Sigmoid colon (tissue), 6 donors: ENCODE measurements at regions not wholly inside any gene's neighbourhood (a gene's known extent, or its start where the extent isn't known, plus 50 kb on each side); places are given as distances from the start of the nearest gene placed in this dataset.

Experiments used
- DNase-seq: peaks from one replicate; pipeline ENCODE4 v3.0.0-alpha.2; 2019
- H3K27ac ChIP-seq, 4 donors: fragments of 200-600 bp; sonication (generic); one replicate each; pipeline ENCODE4 v1.5.1; 2016 to 2019; ENCODE audit warnings: mild to moderate bottlenecking in 1 of 4
- H3K27me3 ChIP-seq, 3 donors: fragments of 200-600 bp; sonication (generic); one replicate each; pipeline ENCODE4 v1.5.1; 2019; ENCODE audit warnings: mild to moderate bottlenecking in 1 of 3
- H3K36me3 ChIP-seq, 4 donors: fragments of 200-600 bp; sonication (generic); one replicate each; pipeline ENCODE4 v1.5.1; 2016 to 2019
- H3K4me1 ChIP-seq, 4 donors: fragments of 200-600 bp; sonication (generic); one replicate each; pipeline ENCODE4 v1.5.1; 2017 to 2019
- H3K4me3 ChIP-seq, 4 donors: fragments of 200-600 bp; sonication (generic); one replicate each; pipeline ENCODE4 v1.5.1; 2017 to 2019; ENCODE audit warnings: mild to moderate bottlenecking in 2 of 4, moderate library complexity in 1 of 4
- H3K9me3 ChIP-seq, 4 donors: fragments of 200-600 bp in 3 of 4; sonication (generic) in 3 of 4; one replicate each; pipeline versions ENCODE4 v1.5.1 to v1.6.1; 2013 to 2019
- EP300 ChIP-seq, 4 donors: sonication (generic); formaldehyde crosslinking; IDR thresholded peaks; one replicate each; pipeline ENCODE4 v1.6.1; 2017; ENCODE audit warnings: antibody characterized with exemption in 4 of 4
- POLR2A ChIP-seq, 2 donors: fragments of 450-650 bp; IDR thresholded peaks; one replicate each; pipeline ENCODE4 v1.6.1; 2016; ENCODE audit warnings: antibody characterized with exemption in 2 of 2, mild to moderate bottlenecking in 2 of 2, moderate library complexity in 2 of 2
- POLR2AphosphoS5 ChIP-seq, 4 donors: sonication (generic); formaldehyde crosslinking; IDR thresholded peaks; one replicate each; pipeline ENCODE4 v1.6.1; 2017; ENCODE audit warnings: antibody characterized with exemption in 4 of 4
- WGBS, 2 donors: extraction: QIAGEN DNeasy Blood & Tissue Kit; methylation state at CpG; one replicate each; pipeline ENCODE4 v1.1.7; 2013; 5-methylcytosine and 5-hydroxymethylcytosine counted together
- intact Hi-C: fragments of 100-400 bp; cut with DNase I; formaldehyde crosslinking; loops from one replicate; pipeline ENCODE4 v1.15.1; 2023
- TF ChIP-seq, protein P1 (sequence below), 4 experiments: fragments of 450-650 bp in 3 of 4; fragments of 200-600 bp in 1 of 4; IDR thresholded peaks; one replicate each; pipeline ENCODE4 v1.5.1; 2016 to 2019; ENCODE audit warnings: antibody characterized with exemption in 4 of 4, mild to moderate bottlenecking in 3 of 4, moderate library complexity in 2 of 4
- donor health status: healthy with polysubstance abuse.
- donor health status: healthy.

DNA sequence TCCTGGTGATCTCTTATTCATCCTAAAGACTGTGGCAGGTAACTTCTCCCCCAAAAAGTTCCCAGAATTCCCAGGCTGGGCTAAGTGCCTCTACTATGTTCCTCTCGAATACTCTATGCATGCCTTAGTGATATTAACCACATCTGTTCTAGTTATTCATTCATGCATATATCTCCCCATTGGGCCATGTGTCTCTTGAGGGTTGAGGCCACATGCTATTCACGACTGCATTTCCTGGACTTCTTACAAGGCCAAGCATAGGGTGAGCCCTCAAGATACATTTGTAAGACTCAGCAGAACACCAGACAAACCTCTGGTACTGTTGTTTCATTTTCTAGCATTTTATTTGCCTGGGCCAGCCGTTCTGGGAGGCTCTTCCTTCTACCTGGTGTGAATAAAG, 117.0 kb downstream of the EN1 start:
- Histone ChIP-seq H3K27me3 (no peaks in the 10 kb centered on the region), H3K36me3 (no peaks in the 10 kb centered on the region), H3K4me3 (no peak overlapping the region), H3K4me1 (no peaks in the 10 kb centered on the region), H3K27ac (no peak overlapping the region), H3K9me3 (peaks cover 0 to 5% (median 0%) of the 10 kb centered on the region in 4 donors)
- no peak for TF ChIP-seq POLR2A (IDR thresholded peaks at IDR 0.05)
- no peak for TF ChIP-seq POLR2AphosphoS5 (IDR thresholded peaks at IDR 0.05)
- TF ChIP-seq, protein P1, sequence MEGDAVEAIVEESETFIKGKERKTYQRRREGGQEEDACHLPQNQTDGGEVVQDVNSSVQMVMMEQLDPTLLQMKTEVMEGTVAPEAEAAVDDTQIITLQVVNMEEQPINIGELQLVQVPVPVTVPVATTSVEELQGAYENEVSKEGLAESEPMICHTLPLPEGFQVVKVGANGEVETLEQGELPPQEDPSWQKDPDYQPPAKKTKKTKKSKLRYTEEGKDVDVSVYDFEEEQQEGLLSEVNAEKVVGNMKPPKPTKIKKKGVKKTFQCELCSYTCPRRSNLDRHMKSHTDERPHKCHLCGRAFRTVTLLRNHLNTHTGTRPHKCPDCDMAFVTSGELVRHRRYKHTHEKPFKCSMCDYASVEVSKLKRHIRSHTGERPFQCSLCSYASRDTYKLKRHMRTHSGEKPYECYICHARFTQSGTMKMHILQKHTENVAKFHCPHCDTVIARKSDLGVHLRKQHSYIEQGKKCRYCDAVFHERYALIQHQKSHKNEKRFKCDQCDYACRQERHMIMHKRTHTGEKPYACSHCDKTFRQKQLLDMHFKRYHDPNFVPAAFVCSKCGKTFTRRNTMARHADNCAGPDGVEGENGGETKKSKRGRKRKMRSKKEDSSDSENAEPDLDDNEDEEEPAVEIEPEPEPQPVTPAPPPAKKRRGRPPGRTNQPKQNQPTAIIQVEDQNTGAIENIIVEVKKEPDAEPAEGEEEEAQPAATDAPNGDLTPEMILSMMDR (IDR thresholded peaks at IDR 0.05) = no peak
- no peak for TF ChIP-seq EP300 (IDR thresholded peaks at IDR 0.05)
- intact Hi-C loops = no loop called here
- WGBS, 2 donors = 47 to 54% methylated on average over 3 of the region's 3 CpGs
- no peak for DNase-seq

DNA sequence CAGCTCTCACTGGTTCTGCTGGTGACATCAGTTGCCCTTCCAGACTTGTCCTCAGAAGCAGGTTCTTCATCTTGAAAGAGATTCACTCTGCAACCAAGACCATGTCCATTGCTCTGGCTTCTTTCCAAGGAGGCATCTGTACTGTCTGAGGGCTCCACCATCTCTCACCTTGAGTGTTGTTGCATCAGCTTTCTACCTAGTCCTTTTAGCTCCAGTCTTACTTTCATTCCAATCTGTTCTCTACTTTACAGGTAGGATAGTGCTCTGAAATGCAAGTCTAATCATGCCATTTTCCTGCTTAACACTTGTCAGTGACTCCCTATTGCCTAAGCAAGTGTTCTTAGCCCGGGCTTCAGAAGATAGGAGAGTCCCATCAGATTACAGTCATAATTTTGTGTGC, 117.7 kb downstream of the EN1 start:
- no peaks in the 10 kb centered on the region for H3K27me3 ChIP-seq
- no peaks in the 10 kb centered on the region for H3K36me3 ChIP-seq
- H3K9me3 ChIP-seq = peaks cover 0 to 5% (median 0%) of the 10 kb centered on the region in 4 donors
- H3K27ac ChIP-seq = no peak overlapping the region
- intact Hi-C loops = no loop called here
- TF ChIP-seq, protein P1 (IDR thresholded peaks at IDR 0.05) = no peak
- no peak for TF ChIP-seq POLR2A (IDR thresholded peaks at IDR 0.05)
- TF ChIP-seq EP300 (IDR thresholded peaks at IDR 0.05) = no peak
- no peak for TF ChIP-seq POLR2AphosphoS5 (IDR thresholded peaks at IDR 0.05)
- no peak for DNase-seq
- no peaks in the 10 kb centered on the region for H3K4me1 ChIP-seq
- 56 to 78% methylated on average over 1 of the region's 1 CpG for WGBS, 2 donors
- H3K4me3 ChIP-seq = no peak overlapping the region

DNA sequence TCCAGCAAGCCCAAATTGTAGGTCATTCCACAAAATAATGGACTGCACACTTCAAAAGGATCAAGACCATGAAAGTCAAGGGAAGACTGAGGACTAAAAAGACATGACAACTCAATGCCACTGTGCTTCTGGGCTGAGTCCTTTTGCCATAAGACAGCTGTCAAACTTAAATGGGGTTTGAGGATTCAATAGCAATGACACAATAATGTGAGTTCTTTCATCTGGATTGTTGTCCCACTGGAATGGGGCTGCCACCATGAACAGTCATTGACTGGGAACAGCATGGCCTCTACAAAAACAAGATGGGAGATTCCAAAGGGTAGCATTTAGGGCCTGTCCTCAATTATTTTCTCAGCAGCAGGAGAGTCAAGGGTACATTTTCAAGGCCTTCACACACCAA, 118.5 kb downstream of the EN1 start:
- Histone ChIP-seq H3K4me1 (no peaks in the 10 kb centered on the region), H3K36me3 (no peaks in the 10 kb centered on the region), H3K27me3 (no peaks in the 10 kb centered on the region), H3K27ac (no peak overlapping the region), H3K9me3 (peaks cover 0 to 5% (median 0%) of the 10 kb centered on the region in 4 donors), H3K4me3 (no peak overlapping the region)
- intact Hi-C loops = no loop called here
- DNase-seq = no peak
- TF ChIP-seq POLR2A (IDR thresholded peaks at IDR 0.05) = no peak
- no peak for TF ChIP-seq EP300 (IDR thresholded peaks at IDR 0.05)
- no peak for TF ChIP-seq POLR2AphosphoS5 (IDR thresholded peaks at IDR 0.05)
- TF ChIP-seq, protein P1 (IDR thresholded peaks at IDR 0.05) = no peak

DNA sequence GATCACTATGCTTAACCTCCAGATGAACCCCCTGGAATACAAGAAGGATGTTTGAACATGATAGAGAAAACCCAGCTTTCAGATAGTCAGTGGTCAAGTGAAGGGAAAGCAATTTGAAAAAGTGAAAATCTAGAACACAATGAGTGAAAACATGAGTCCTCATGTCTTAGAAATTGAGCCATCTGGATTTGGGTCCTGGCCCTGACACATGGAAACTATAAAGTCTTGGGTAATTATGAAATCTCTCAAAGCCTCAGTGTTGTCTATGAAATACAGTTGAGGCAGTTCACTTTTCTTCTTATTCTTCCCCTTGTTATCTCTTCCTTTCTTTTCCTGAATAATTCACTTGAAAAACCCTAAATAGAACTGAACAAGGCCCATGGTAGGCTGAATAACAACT, 120.6 kb downstream of the EN1 start:
- TF ChIP-seq POLR2AphosphoS5 (IDR thresholded peaks at IDR 0.05) (no peak), POLR2A (IDR thresholded peaks at IDR 0.05) (no peak), EP300 (IDR thresholded peaks at IDR 0.05) (no peak)
- TF ChIP-seq, protein P1 (IDR thresholded peaks at IDR 0.05) = no peak
- no peak for DNase-seq
- intact Hi-C loops = no loop called here

DNA sequence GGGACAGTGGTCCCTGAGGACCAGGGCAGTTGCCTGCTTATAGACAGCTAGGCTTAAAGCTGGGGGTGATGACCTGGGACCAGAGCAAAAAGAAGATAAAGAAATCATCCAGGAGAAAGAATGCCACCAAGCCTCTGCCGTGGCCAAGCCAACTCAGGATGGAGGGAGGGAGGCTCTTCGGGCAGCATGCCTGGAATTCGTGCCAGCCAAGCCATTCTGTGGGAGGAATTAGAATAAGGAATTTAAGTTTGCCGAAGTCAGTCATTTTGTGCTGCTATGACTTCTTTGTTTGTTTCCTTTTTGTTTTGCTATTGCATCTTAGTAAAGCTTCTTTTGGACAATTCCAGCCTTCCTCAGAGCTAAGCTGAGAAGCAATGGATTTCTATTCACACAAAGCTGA, 124.1 kb downstream of the EN1 start:
- H3K4me1 ChIP-seq = no peaks in the 10 kb centered on the region
- no peaks in the 10 kb centered on the region for H3K36me3 ChIP-seq
- H3K4me3 ChIP-seq = no peak overlapping the region
- TF ChIP-seq POLR2AphosphoS5 (IDR thresholded peaks at IDR 0.05) (no peak), EP300 (IDR thresholded peaks at IDR 0.05) (no peak), POLR2A (IDR thresholded peaks at IDR 0.05) (no peak)
- TF ChIP-seq, protein P1 (IDR thresholded peaks at IDR 0.05) = no peak
- no peak overlapping the region for H3K27ac ChIP-seq
- H3K27me3 ChIP-seq = no peaks in the 10 kb centered on the region
- peaks cover 0 to 5% (median 0%) of the 10 kb centered on the region in 4 donors for H3K9me3 ChIP-seq
- WGBS, 2 donors = 75 to 80% methylated on average over 4 of the region's 4 CpGs
- intact Hi-C loops = no loop called here
- no peak for DNase-seq

More for the DNA sequence above, 120.6 kb downstream of the EN1 start:
- Histone ChIP-seq H3K27ac (no peak overlapping the region), H3K4me1 (no peaks in the 10 kb centered on the region), H3K27me3 (no peaks in the 10 kb centered on the region), H3K36me3 (no peaks in the 10 kb centered on the region), H3K4me3 (no peak overlapping the region), H3K9me3 (peaks cover 0 to 5% (median 0%) of the 10 kb centered on the region in 4 donors)
